ENCODE measurements at regions not wholly inside any gene's neighbourhood (a gene's known extent, or its start where the extent isn't known, plus 50 kb on each side); places are given as distances from the start of the nearest gene placed in this dataset.

DNA sequence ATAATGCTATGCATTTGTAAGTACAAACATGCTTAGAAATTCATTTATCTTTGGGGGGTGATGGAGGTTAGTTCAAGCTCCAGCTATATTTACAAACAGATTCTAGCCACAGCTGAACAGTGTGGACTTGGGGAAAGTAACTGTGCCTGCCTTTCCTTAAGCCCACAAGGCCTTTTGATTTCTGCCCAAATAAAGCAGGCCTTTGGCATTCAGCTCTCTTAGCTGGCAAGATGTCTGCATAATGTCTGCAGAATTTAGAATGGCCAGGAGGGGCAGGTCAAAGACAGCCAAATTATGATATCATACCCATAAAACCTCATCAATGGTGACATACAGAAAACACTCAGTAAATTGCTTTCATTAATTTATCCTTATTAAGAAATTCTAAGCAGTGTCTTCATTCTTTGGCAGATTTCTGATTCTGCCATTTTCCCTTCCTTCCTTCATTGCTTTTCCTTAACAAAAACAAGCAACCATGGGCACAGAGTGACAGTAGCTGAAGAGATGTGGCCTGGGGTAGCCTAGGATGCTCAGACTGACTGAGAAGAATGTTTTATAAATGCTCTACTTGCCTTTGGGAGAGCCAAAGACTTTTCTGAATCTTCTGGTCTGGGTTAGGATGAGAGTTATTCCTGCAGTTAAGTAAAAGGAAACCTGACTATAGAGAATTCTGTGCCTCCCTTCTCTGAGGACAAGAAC, 538.7 kb upstream of the NR3C2 start:
- POLR2A ChIA-PET (ENCODE audit: partially characterized antibody): no interaction called here
- peaks cover 0 to 5% of the 10 kb centered on the region in 2 experiments; a peak in 1 of 4 replicates for H3K9me3 ChIP-seq (ENCODE audit: insufficient read depth in 2 of 2, low read depth in 1 of 2, low read length in 1 of 2)
- H3K4ac ChIP-seq (replicated peaks; ENCODE audit: insufficient read length, low read depth, low read length): no peak overlapping the region
- no peaks in the 10 kb centered on the region for H3K79me1 ChIP-seq (ENCODE audit: low read depth, low read length)
- no peaks in the 10 kb centered on the region; the same call in 1 of the 2 replicates for H3K23me2 ChIP-seq (ENCODE audit: low read depth, low read length)
- H4K8ac ChIP-seq (ENCODE audit: extremely low read depth, insufficient read depth, low read length): no peak overlapping the region
- H2BK20ac ChIP-seq (ENCODE audit: low read length): no peak overlapping the region
- H3K9ac ChIP-seq (replicated peaks in 1 of 4; ENCODE audit: extremely low read depth in 1 of 4, low read depth in 3 of 4, low read length in 3 of 4): no peak overlapping the region
- no peaks in the 10 kb centered on the region for H4K20me1 ChIP-seq (replicated peaks in 1 of 2; ENCODE audit: control insufficient read depth in 1 of 2, insufficient read depth in 2 of 2, low read length in 2 of 2)
- no peaks in the 10 kb centered on the region for H3K27me3 ChIP-seq (replicated peaks in 1 of 4; ENCODE audit: control insufficient read depth in 3 of 4, extremely low read depth in 1 of 4, insufficient read depth in 3 of 4, low read length in 3 of 4)
- no peak overlapping the region for H2AK5ac ChIP-seq (ENCODE audit: low read depth, low read length)
- CTCF ChIA-PET (ENCODE audit: partially characterized antibody): no interaction called here
- H3K79me2 ChIP-seq (ENCODE audit: control insufficient read depth in 1 of 2, insufficient read depth in 2 of 2, low read length in 2 of 2): no peaks in the 10 kb centered on the region
- H2BK15ac ChIP-seq (ENCODE audit: low read length): no peak overlapping the region
- no peak overlapping the region for H3K14ac ChIP-seq (ENCODE audit: insufficient read length)
- DNase-seq (ENCODE audit: low read depth in 1 of 2, low spot score in 2 of 2) (no peak), FAIRE-seq (no peak)
- no peak overlapping the region for H3K27ac ChIP-seq (ENCODE audit: low read depth, low read length)
- H3K18ac ChIP-seq (ENCODE audit: extremely low read depth, low read length): no peak overlapping the region
- no peaks in the 10 kb centered on the region for H3K4me1 ChIP-seq (replicated peaks in 1 of 4; ENCODE audit: control insufficient read depth in 3 of 4, insufficient read depth in 4 of 4, low read length in 3 of 4)
- no peak overlapping the region for H2BK120ac ChIP-seq (replicated peaks; ENCODE audit: low read depth, low read length)
- H2BK5ac ChIP-seq (ENCODE audit: low read depth, low read length): no peak overlapping the region
- H2BK12ac ChIP-seq (ENCODE audit: low read depth, low read length): no peak overlapping the region
- H4K91ac ChIP-seq (replicated peaks; ENCODE audit: insufficient read length, low read length): no peak overlapping the region
- no peak overlapping the region for H3K23ac ChIP-seq (ENCODE audit: insufficient read length)
- no peak overlapping the region for H2AFZ ChIP-seq (ENCODE audit: low read length)
- no peak overlapping the region for H3K4me2 ChIP-seq (ENCODE audit: insufficient read depth in 1 of 2, low read depth in 2 of 2, low read length in 2 of 2)
- H3K56ac ChIP-seq (replicated peaks; ENCODE audit: insufficient read length, low read depth, low read length): no peak overlapping the region
- no peaks in the 10 kb centered on the region for H3K36me3 ChIP-seq (ENCODE audit: control insufficient read depth in 2 of 4, insufficient read depth in 4 of 4, low read length in 3 of 4)
- no peak overlapping the region for H4K5ac ChIP-seq (ENCODE audit: insufficient read length, low read depth, low read length)
- no peak overlapping the region for H3K4me3 ChIP-seq (ENCODE audit: extremely low read depth in 1 of 4, insufficient read depth in 2 of 4, low read depth in 3 of 4, low read length in 4 of 4)
- TF ChIP-seq HDAC2 (IDR thresholded peaks at IDR 0.05; ENCODE audit: borderline replicate concordance in 1 of 2, low read depth in 2 of 2, low read length in 2 of 2) (no peak), POLR2A (IDR thresholded peaks at IDR 0.05; ENCODE audit: control extremely low read depth in 1 of 2, low read depth in 2 of 2, low read length in 2 of 2) (no peak), POLR2AphosphoS5 (IDR thresholded peaks at IDR 0.05; ENCODE audit: low read depth, low read length) (no peak), CBX5 (IDR thresholded peaks at IDR 0.05; ENCODE audit: low read depth, low read length) (no peak), USF2 (IDR thresholded peaks at IDR 0.05; ENCODE audit: low read length) (no peak), SP4 (IDR thresholded peaks at IDR 0.05; ENCODE audit: low read length) (no peak), CEBPB (IDR thresholded peaks at IDR 0.05; ENCODE audit: low read depth, low read length) (no peak), EGR1 (IDR thresholded peaks at IDR 0.05; ENCODE audit: borderline replicate concordance, low read depth, low read length) (no peak), TAF1 (IDR thresholded peaks at IDR 0.05; ENCODE audit: low read depth, low read length) (no peak), GABPA (IDR thresholded peaks at IDR 0.05; ENCODE audit: borderline replicate concordance, insufficient read depth, low read length) (no peak), SP1 (IDR thresholded peaks at IDR 0.05; ENCODE audit: low read depth, low read length) (no peak), CHD2 (IDR thresholded peaks at IDR 0.05; ENCODE audit: low read length) (no peak), FOSL1 (IDR thresholded peaks at IDR 0.05; ENCODE audit: insufficient read depth, low read depth, low read length) (no peak), MAFK (IDR thresholded peaks at IDR 0.05; ENCODE audit: low read depth, low read length) (no peak)
- TF ChIP-seq, protein P1, sequence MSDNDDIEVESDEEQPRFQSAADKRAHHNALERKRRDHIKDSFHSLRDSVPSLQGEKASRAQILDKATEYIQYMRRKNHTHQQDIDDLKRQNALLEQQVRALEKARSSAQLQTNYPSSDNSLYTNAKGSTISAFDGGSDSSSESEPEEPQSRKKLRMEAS (IDR thresholded peaks at IDR 0.05): no peak

Measured in H1 (cell line).